ENCODE measurements at regions not wholly inside any gene's neighbourhood (a gene's known extent, or its start where the extent isn't known, plus 50 kb on each side); places are given as distances from the start of the nearest gene placed in this dataset.

GRCh38 chr5:171637811-171638210 lies 147.8 kb upstream of the SMIM23 start:
- in situ Hi-C loops (cut with HindIII; ENCODE audit: low sequenced_read_pairs), result no loop called here

DNA sequence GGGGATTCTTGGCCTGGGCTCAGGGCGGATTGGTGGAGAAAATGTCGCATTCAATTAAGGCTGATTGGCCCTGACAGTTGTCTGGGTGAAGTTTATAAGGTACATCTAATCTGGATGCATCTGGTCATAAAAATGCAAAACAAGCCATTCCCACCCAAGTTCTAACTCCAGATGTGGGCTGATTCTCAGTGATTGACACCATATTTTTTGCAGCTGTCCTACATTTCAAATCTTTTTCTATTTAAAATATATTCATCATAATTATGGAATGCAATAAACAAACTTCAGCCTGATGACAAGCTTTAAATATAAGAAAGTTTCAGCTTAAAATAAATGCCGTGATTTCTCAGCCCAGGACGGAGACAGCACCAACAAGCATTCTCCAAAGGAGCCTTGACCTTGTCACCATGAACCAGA lies 146.4 kb upstream of the SMIM23 start:
- DNase-seq (ENCODE audit: low spot score), result no peak
- in situ Hi-C loops (cut with HindIII; ENCODE audit: low sequenced_read_pairs), result no loop called here

More at GRCh38 chr5:171637811-171638210, 147.8 kb upstream of the SMIM23 start:
- no peak for DNase-seq (ENCODE audit: low spot score)

DNA sequence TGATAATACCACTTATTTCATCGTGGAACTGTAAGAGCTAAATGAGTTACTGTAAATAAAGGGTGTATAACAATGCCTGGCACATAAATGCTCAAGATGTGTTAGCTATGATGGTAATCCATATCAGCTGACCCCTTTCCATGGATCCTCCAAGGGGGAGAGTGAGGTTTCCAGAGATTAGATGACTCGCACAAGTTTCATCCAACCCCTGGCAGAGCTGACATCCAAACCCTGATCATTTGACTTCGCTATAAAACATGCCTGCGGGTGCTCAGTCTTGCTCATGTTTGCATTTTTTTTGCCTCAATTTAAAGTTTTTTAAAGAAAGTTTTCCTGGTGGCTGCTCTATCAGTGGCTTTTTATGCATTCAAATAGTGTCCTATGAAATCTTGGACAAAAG lies 145.7 kb upstream of the SMIM23 start:
- in situ Hi-C loops (cut with HindIII; ENCODE audit: low sequenced_read_pairs), result loop anchor here (5.0 kb wide), 1 partner anchor 82 kb away; no protein-coding TSS in a partner anchor
- DNase-seq (ENCODE audit: low spot score), result no peak

DNA sequence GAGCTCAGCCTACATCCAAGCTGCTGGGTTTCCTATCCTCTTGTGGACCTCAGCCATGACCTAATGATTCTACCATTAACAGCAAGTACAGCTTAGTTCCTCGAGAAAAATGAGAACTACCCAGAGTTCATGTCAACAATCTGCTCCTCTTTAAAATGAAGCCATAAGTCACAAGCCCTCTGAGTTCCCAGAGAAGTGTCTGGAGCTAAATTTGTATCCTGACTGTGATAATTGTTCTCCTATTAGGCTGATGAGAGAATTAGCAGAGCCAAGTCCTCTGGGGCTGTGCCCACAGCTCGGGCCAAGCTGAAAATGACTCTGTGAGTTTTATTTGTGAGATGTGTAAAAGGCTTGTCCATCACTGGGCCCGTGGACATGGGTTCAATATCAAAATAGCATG lies 145.1 kb upstream of the SMIM23 start:
- in situ Hi-C loops (cut with HindIII; ENCODE audit: low sequenced_read_pairs), result loop anchor here (5.0 kb wide), 1 partner anchor 82 kb away; no protein-coding TSS in a partner anchor

GRCh38 chr5:171641891-171642290 lies 143.7 kb upstream of the SMIM23 start:
- DNase-seq (ENCODE audit: low spot score), result no peak
- in situ Hi-C loops (cut with HindIII; ENCODE audit: low sequenced_read_pairs), result loop anchor here (5.0 kb wide), 1 partner anchor 80 kb away; no protein-coding TSS in a partner anchor

More for the DNA sequence above, 145.1 kb upstream of the SMIM23 start:
- DNase-seq (ENCODE audit: low spot score), result no peak

DNA sequence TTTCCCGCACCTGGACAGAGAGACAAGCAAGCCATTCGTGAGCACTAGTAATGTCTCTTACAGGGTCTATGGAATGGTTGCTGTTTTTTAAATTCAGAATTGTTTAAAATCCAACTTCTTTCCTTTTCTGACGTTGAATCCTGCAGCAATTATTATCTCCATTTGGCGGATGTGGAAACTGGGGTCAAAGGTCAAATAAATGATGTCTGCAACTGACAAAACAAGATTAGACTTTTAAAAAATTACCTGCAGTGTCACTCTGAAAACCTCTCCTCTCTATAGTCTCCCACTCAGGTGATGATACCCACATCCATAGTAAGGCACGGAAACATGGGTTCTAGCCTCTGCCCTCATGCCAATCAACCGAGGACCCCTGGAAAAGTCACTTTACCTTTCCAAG lies 142.7 kb upstream of the SMIM23 start:
- DNase-seq (ENCODE audit: low spot score), result no peak
- in situ Hi-C loops (cut with HindIII; ENCODE audit: low sequenced_read_pairs), result loop anchor here (5.0 kb wide), 1 partner anchor 79 kb away; no protein-coding TSS in a partner anchor

DNA sequence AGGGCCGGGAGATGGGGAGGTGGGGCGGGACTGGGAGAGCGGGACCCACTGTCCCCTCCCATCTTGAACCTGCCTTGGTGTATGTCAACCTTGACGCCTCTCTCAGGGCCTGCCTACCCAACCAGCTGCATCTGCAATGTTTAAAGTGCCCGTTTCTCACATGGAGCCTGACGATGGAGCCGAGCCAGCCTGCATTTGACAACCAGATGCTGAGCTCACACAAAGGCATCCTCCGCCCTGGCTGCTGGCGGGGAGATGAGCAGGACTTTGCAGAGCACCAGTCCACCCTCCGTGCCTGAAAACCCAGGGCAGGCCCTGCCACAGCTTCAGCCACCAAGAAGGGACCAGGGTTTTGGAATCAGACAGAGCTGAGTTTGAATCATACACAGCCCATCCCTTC lies 141.1 kb upstream of the SMIM23 start:
- in situ Hi-C loops (cut with HindIII; ENCODE audit: low sequenced_read_pairs), result loop anchor here (5.0 kb wide), 1 partner anchor 78 kb away; no protein-coding TSS in a partner anchor
- no peak for DNase-seq (ENCODE audit: low spot score)

DNA sequence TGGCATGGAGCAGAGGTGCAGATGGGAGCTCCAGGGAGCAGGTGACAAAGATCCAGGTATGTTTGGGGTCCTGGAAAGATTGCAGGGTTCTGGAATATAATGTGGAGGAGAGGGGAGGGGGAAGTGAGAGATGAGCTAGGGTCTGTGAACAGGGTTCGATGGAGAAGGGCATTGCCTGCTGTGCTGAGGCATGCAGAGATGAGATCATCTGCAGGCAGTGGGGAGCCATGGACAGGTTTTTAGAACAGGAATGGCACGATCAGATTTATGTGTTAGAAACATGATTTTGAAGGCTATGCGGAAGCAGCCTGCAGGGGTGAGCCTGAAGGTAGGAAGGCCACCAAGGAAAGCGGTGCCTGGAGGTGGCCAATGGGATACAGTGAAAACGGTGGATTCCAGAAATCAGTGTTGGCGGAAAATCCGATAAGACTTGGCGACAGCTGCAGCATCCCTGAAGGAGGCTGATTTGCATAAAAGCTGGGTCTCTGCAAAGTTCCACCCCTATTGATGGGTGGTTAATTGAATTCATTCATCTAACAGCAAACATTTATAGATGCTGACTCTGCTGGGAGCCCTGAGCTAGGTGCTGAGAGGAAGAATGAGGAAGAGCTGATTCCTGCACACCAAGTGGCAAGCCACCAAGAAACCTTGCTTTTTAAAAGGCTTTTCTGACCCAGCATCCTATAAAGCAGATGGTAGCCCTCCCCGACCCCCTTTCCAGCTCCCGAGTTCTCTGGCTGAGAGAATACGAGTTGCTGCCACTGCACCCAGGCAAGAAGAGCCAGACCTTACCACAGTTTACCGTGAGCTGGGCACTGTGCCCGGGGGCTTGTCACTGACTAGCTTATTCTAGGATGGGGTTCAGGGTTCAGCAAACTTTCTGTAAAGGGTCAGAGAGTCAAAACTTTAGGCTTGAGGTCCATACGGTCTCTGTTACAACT lies 139.2 kb upstream of the SMIM23 start:
- DNase-seq (ENCODE audit: low spot score), result no peak
- in situ Hi-C loops (cut with HindIII; ENCODE audit: low sequenced_read_pairs), result no loop called here

- in situ Hi-C loops (cut with HindIII; ENCODE audit: low sequenced_read_pairs), result no loop called here
Measured at GRCh38 chr5:171647043-171647903, 138.3 kb upstream of the SMIM23 start.

GRCh38 chr5:171647904-171648260 lies 137.7 kb upstream of the SMIM23 start:
- in situ Hi-C loops (cut with HindIII; ENCODE audit: low sequenced_read_pairs), result no loop called here
- no peak for DNase-seq (ENCODE audit: low spot score)

More at GRCh38 chr5:171647043-171647903, 138.3 kb upstream of the SMIM23 start:
- DNase-seq (ENCODE audit: low spot score), result no peak

DNA sequence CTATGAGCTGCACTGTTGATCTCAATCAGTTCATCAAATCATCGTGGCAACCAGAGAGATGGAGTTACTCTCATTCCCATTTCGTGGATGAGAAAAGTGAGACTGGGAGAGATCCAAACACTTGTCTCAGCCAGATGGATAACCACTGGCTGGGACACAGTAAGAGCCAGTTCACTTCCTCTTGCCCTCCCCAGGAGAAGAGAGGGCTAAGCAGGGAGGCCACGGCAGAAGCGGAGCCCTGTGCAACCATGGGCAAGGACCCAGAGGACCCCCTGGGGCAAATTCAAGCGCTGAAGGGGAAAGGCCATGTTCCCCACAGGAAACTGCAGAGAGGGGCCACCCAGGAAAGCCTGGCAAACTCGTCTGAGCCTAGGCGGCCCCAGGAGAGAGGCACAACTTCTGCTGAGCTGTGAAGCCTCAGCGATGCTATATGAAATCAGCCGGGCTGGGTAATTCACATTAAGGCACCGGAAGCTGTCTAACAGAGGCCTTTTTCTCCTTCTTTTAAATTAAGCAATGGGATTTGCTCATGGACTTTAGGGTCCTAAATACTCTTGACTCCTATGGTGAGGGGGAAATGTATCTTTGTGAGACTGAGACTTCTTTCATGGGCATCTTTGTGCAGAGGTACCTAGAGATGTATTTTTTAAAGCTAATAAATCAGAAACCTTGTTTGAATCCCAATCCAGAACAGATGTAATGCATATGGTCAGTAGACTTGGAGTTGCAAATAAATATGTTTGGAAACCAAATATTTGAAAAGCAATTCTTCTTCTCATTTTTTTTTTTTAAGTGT lies 137.1 kb upstream of the SMIM23 start:
- DNase-seq (ENCODE audit: low spot score), result no peak
- in situ Hi-C loops (cut with HindIII; ENCODE audit: low sequenced_read_pairs), result no loop called here

DNA sequence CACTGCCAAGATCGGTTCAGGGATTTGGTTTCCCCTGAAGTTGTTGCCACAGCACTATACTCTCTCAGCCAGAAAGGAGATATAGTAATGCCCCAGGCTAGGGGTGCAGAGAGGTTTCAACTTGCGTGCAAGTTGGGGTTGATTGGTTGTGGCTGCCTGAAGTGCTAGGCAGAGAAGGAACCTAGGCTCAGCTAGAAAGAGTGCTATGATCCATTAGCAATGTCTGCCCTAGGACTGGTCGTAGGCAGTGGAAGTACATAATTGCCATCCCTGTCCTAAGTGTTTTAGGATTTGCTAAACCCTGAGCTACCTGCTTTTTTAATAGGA lies 136.6 kb upstream of the SMIM23 start:
- in situ Hi-C loops (cut with HindIII; ENCODE audit: low sequenced_read_pairs), result no loop called here
- no peak for DNase-seq (ENCODE audit: low spot score)

DNA sequence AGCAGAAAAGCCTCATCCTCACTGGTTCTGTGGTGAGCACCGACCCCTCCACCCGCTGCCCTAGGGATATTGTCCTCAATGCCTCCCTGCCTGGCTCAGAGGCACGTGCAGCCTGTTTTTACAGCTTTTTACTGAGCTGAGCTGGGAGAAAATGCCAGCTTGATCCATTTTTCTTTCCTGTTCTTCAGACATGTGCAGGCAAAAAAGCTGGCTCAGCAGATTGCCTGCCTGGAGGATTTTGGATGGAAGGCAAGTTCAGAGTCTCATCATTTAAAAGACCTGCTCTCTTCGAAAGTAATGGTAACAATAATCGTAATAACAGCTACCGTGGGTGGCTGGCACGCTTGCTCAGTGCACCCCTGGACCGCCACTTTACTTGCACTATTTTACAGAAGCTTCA lies 135.0 kb upstream of the SMIM23 start:
- in situ Hi-C loops (cut with HindIII; ENCODE audit: low sequenced_read_pairs), result no loop called here
- no peak for DNase-seq (ENCODE audit: low spot score)

- DNase-seq (ENCODE audit: low spot score), result no peak
Measured at GRCh38 chr5:171651102-171651501, 134.5 kb upstream of the SMIM23 start.

DNA sequence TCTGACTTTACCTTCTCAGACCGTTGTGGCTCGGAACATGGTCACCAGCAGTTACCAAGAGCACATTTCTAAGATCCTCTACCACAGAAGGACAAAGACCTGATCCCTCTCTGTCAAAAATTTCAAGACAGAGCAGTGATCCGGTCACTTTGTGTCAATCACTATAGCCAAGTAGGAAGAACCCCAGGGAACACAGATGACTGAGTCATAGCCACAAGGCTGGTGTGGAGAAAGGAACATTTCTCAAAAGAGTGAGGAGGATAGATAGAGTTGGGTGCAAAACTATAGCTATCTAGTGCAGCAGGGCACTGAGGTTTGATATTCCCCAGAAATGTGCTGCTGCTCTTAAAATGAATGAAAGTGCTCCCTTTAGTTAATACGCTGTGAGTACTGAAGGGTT lies 130.7 kb upstream of the SMIM23 start:
- in situ Hi-C loops (cut with HindIII; ENCODE audit: low sequenced_read_pairs), result no loop called here
- no peak for DNase-seq (ENCODE audit: low spot score)

More at GRCh38 chr5:171651102-171651501, 134.5 kb upstream of the SMIM23 start:
- in situ Hi-C loops (cut with HindIII; ENCODE audit: low sequenced_read_pairs), result no loop called here

DNA sequence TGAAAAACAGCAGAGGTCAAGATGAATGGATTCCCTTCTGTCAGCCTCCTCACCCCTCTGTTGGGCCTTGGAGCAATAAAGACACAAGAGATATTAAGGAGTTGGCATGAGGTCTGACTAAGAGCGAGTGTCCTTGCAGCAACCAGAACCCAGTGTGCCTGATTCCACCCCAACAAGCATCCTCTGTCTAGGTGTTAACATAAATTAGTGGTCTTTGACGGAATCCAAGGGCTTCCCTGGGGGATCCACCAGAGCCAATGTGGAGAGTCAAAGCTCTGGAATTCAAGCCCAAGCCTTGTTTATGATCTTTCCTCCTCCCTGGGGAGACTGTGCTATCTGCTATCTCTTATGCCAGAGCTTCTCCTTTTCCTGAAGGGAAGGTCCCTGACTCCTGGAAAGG lies 128.1 kb upstream of the SMIM23 start:
- DNase-seq (ENCODE audit: low spot score), result no peak
- in situ Hi-C loops (cut with HindIII; ENCODE audit: low sequenced_read_pairs), result no loop called here

GRCh38 chr5:171659896-171660295 lies 125.7 kb upstream of the SMIM23 start:
- in situ Hi-C loops (cut with HindIII; ENCODE audit: low sequenced_read_pairs), result no loop called here
- DNase-seq (ENCODE audit: low spot score), result no peak

DNA sequence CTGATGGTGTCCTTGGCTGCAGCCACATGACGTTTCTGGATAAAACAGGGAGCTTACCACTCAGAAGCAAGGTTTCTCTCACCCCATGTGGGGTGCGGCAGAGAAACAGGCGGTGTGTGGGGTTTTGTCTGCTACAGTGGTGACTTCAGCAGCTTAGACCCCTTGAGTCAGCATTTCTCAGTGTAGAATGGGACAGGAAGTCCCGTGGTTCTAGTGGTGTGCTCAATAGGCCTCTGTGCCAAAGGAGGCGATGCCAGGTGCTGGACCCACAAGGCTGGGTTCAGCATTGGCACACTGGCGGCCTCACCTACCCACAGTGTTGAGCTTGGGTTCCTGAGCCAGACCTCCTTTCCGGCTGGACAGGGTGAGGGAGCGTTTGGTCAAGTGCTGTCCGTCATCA lies 125.2 kb upstream of the SMIM23 start:
- no peak for DNase-seq (ENCODE audit: low spot score)
- in situ Hi-C loops (cut with HindIII; ENCODE audit: low sequenced_read_pairs), result no loop called here

- no peak for DNase-seq (ENCODE audit: low spot score)
- in situ Hi-C loops (cut with HindIII; ENCODE audit: low sequenced_read_pairs), result no loop called here
Measured at GRCh38 chr5:171661143-171661542, 124.5 kb upstream of the SMIM23 start.
